ENCODE measurements at regions not wholly inside any gene's neighbourhood (a gene's known extent, or its start where the extent isn't known, plus 50 kb on each side); places are given as distances from the start of the nearest gene placed in this dataset.

DNA sequence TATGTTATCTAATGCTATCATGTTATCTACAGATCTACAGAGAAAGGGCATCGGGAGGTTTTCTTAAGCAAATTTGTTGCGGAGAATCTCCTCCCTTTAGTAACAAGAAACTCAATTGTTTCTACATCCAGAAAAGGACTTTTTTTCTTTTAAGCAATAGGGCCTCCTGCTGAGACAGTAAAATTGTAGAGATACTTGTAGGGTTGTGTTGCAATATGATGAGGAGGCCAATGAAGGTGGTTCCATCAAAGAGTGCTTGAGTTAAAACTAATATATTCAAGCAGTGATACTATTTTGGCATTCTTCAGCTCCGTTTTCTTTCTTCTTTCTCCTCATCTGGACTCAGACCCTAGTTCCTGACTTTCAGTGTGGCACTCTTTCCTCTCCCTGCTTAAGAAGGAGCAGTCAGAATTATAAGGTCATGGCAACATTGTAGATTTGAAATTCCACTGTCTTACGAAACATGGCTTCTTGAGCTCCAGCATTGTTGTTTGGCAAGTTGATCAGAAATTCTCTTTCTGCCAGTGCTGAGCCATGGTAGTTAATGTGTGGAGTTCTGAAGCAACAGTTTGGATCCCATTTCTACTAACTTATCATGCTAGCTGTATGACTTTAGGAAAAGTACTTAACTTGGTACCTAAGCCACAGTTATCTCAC, 202.0 kb upstream of the SLC14A2 start:
- 89 to 90% methylated on average over 4 of the region's 4 CpGs for WGBS, 2 donors

DNA sequence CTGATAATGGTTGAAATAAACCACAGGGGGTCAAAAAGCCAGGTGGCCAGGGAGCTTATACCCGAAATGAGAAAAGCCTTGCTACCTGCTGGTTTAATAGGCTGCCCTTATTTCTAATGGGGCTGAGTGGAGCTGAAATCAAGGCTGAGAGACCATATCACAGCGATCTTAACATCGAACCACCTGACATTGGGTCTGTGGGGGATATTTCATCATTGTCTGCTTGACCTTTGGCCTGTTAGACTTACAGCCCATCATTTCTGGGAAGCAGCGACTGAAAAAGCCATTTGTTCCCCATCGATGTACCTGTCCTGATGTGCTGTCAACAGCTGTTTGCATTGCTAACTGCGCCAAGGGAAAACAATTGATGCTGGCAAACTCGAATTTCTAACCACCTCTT, 199.7 kb upstream of the SLC14A2 start:
- WGBS, 2 donors: 61 to 68% methylated on average over 7 of the region's 7 CpGs
- TF ChIP-seq POLR2A (IDR thresholded peaks at IDR 0.05): no peak
- no peak for TF ChIP-seq EP300 (IDR thresholded peaks at IDR 0.05)
- TF ChIP-seq POLR2AphosphoS5 (IDR thresholded peaks at IDR 0.05): no peak
- TF ChIP-seq, protein P1, sequence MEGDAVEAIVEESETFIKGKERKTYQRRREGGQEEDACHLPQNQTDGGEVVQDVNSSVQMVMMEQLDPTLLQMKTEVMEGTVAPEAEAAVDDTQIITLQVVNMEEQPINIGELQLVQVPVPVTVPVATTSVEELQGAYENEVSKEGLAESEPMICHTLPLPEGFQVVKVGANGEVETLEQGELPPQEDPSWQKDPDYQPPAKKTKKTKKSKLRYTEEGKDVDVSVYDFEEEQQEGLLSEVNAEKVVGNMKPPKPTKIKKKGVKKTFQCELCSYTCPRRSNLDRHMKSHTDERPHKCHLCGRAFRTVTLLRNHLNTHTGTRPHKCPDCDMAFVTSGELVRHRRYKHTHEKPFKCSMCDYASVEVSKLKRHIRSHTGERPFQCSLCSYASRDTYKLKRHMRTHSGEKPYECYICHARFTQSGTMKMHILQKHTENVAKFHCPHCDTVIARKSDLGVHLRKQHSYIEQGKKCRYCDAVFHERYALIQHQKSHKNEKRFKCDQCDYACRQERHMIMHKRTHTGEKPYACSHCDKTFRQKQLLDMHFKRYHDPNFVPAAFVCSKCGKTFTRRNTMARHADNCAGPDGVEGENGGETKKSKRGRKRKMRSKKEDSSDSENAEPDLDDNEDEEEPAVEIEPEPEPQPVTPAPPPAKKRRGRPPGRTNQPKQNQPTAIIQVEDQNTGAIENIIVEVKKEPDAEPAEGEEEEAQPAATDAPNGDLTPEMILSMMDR (IDR thresholded peaks at IDR 0.05): no peak
- H3K27me3 ChIP-seq: no peaks in the 10 kb centered on the region

More for the DNA sequence above, 202.0 kb upstream of the SLC14A2 start:
- H3K27ac ChIP-seq: no peak overlapping the region
- peaks cover 0 to 4% (median 2%) of the 10 kb centered on the region in 4 donors for H3K4me1 ChIP-seq
- intact Hi-C loops (cut with DNase I): no loop called here
- TF ChIP-seq POLR2A (IDR thresholded peaks at IDR 0.05) (no peak), POLR2AphosphoS5 (IDR thresholded peaks at IDR 0.05) (no peak), EP300 (IDR thresholded peaks at IDR 0.05) (no peak)
- TF ChIP-seq, protein P1 (IDR thresholded peaks at IDR 0.05): no peak
- H3K27me3 ChIP-seq: no peaks in the 10 kb centered on the region
- DNase-seq: no peak
- H3K9me3 ChIP-seq: no peaks in the 10 kb centered on the region
- no peak overlapping the region for H3K4me3 ChIP-seq
- H3K36me3 ChIP-seq: no peaks in the 10 kb centered on the region

DNA sequence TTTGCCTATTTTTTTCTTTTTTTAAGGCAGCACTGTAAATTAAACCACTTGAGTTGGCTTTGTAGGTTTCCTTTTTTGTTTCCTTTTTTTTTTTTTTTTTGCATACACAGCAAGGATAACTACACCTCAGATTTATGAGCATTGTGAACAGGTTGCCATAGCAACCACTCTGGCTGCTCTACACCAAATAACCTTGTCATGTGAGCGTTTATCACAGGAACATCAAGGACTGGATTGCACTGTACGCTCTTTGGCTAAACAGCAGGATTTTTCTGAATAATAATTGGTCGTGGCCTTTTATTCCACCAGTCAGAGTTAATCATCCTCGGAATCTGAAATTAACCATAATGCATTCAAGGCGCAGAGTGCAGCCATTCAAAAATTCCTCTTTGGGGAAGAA, 199.1 kb upstream of the SLC14A2 start:
- peaks cover 0 to 4% (median 2%) of the 10 kb centered on the region in 4 donors for H3K4me1 ChIP-seq
- no peak overlapping the region for H3K4me3 ChIP-seq
- TF ChIP-seq POLR2AphosphoS5 (IDR thresholded peaks at IDR 0.05) (peak in 2 of 4 donors; percentile 12 to 44), EP300 (IDR thresholded peaks at IDR 0.05) (no peak)
- no peaks in the 10 kb centered on the region for H3K36me3 ChIP-seq
- DNase-seq: no peak
- intact Hi-C loops (cut with DNase I): no loop called here
- no peaks in the 10 kb centered on the region for H3K27me3 ChIP-seq
- WGBS, 2 donors: 10 to 39% methylated on average over 5 of the region's 5 CpGs
- no peak overlapping the region for H3K27ac ChIP-seq
- no peaks in the 10 kb centered on the region for H3K9me3 ChIP-seq

More for the DNA sequence above, 199.7 kb upstream of the SLC14A2 start:
- Histone ChIP-seq H3K4me1 (peaks cover 0 to 4% (median 2%) of the 10 kb centered on the region in 4 donors), H3K9me3 (no peaks in the 10 kb centered on the region), H3K27ac (no peak overlapping the region), H3K36me3 (no peaks in the 10 kb centered on the region), H3K4me3 (no peak overlapping the region)
- intact Hi-C loops (cut with DNase I): no loop called here
- DNase-seq: no peak

DNA sequence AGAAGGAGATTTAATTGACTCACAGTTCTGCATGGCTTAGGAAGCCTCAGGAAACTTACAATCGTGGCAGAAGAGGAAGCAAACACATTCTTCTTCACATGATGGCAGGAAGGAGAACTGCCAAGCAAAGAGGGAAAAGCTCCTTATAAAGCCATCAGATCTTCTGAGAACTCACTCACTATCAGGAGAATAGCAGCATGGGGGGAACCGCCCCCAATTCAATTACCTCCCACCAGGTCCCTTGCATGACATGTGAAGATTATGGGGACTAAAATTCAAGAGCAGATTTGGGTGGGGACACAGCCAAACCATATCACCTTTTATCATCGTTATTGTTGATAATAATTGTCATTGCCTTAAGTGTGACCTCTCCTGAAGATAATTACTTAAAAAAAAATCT, 197.9 kb upstream of the SLC14A2 start:
- 68 to 71% methylated on average over 3 of the region's 3 CpGs for WGBS, 2 donors
- Histone ChIP-seq H3K9me3 (no peaks in the 10 kb centered on the region), H3K27ac (no peak overlapping the region), H3K4me3 (no peak overlapping the region), H3K27me3 (no peaks in the 10 kb centered on the region), H3K4me1 (peaks cover 0 to 4% (median 2%) of the 10 kb centered on the region in 4 donors), H3K36me3 (no peaks in the 10 kb centered on the region)
- TF ChIP-seq EP300 (IDR thresholded peaks at IDR 0.05): no peak
- no peak for TF ChIP-seq POLR2A (IDR thresholded peaks at IDR 0.05)
- DNase-seq: no peak
- intact Hi-C loops (cut with DNase I): no loop called here

DNA sequence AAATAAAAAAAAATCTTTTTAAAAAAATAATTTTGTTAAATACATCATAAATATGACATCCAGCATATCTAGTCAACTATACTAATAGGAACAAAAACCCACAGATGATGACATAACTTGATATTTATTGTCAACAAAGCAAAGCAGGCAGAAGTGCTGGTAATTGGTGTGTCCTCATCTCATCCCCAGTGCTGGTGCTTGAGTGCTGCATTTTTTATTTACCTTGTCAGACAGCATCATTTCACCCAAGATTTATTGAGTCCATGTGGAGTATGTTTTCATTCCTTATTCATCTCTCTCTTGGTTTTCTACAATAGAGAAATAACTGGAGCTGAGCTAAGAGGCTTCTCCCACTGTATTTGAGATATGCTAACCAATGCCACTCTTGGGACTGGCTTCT, 191.6 kb upstream of the SLC14A2 start:
- no peaks in the 10 kb centered on the region for H3K9me3 ChIP-seq
- TF ChIP-seq POLR2AphosphoS5 (IDR thresholded peaks at IDR 0.05) (no peak), POLR2A (IDR thresholded peaks at IDR 0.05) (no peak), EP300 (IDR thresholded peaks at IDR 0.05) (no peak)
- TF ChIP-seq, protein P1 (IDR thresholded peaks at IDR 0.05): no peak
- H3K4me1 ChIP-seq: no peaks in the 10 kb centered on the region
- H3K27ac ChIP-seq: no peak overlapping the region
- H3K4me3 ChIP-seq: no peak overlapping the region
- H3K27me3 ChIP-seq: no peaks in the 10 kb centered on the region
- H3K36me3 ChIP-seq: no peaks in the 10 kb centered on the region
- intact Hi-C loops (cut with DNase I): no loop called here
- no peak for DNase-seq

DNA sequence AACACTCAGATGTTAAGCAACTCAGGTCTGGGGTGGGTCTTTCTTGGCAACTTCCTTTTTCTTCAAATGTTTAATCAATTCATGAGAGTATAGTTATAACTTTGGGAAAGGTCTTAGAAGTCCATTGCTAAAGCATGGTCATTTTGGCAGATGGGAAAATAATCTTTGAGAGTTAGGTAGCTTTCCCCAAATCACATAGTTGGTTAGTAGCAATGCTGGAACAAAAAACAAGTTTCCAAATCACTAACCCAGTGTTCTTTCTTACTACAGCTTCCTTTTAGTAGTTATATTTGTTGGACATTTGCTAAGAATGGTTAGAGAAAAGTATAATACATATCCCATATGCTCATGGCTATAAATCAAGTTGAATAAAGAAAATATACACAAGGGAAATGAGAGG, 185.2 kb upstream of the SLC14A2 start:
- Histone ChIP-seq H3K27me3 (no peaks in the 10 kb centered on the region), H3K9me3 (no peaks in the 10 kb centered on the region), H3K4me1 (no peaks in the 10 kb centered on the region), H3K36me3 (no peaks in the 10 kb centered on the region), H3K27ac (no peak overlapping the region), H3K4me3 (no peak overlapping the region)
- TF ChIP-seq POLR2AphosphoS5 (IDR thresholded peaks at IDR 0.05) (no peak), EP300 (IDR thresholded peaks at IDR 0.05) (no peak), POLR2A (IDR thresholded peaks at IDR 0.05) (no peak)
- TF ChIP-seq, protein P1 (IDR thresholded peaks at IDR 0.05): no peak
- intact Hi-C loops (cut with DNase I): no loop called here
- no peak for DNase-seq
